Skeletal muscle cell (primary cell): ENCODE measurements at regions not wholly inside any gene's neighbourhood (a gene's known extent, or its start where the extent isn't known, plus 50 kb on each side); places are given as distances from the start of the nearest gene placed in this dataset.

Source experiments
- DNase-seq: peaks from one replicate; pipeline ENCODE4 v3.0.0-alpha.2; 2010; ENCODE audit warnings: low read depth
- H3K4me3 ChIP-seq: 2 replicates; pipeline ENCODE4 v1.5.1; 2011; ENCODE audit warnings: low read depth, mild to moderate bottlenecking, control low read depth, low read length, moderate library complexity

DNA sequence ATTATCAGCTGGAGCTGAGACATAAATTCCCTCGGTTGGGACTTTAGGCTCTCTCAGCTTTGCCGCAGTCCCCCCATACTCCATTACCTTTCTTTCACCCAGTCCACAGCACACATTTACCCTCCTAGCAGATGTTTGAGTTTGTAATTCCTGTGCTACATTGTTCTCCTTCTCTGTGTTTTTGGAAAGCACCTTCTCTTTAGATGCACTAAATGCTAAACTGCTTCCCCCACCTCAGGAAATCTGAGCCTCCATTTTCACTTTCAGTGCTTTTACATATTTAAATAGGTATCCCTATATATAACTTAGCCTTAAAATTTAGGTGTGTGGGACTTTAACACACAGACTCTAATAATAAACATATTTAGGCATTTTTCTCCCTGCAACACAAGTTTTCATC is 356.9 kb downstream of the NFIB start:
- H3K4me3 ChIP-seq: no peak overlapping the region
- DNase-seq: no peak

DNA sequence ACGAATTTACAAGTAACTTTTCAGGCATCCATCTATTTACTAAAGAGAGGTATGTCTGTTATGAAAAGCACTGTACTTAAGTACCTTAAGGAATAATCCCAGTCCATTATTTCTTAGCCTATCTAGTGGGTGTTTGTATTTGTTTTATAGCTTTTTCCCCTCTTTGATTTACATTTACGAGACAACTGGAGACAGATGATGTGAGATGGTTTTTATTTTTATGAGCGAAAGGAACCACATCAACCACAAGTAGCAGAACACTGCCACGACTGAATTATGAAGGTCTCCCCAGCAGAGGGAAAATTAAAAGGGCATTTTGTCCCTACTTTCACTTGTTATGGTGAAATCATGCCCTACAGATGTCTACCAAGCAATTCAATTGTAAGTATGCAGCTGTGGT is 357.8 kb downstream of the NFIB start:
- DNase-seq: peak; percentile 62
- H3K4me3 ChIP-seq: no peak overlapping the region

DNA sequence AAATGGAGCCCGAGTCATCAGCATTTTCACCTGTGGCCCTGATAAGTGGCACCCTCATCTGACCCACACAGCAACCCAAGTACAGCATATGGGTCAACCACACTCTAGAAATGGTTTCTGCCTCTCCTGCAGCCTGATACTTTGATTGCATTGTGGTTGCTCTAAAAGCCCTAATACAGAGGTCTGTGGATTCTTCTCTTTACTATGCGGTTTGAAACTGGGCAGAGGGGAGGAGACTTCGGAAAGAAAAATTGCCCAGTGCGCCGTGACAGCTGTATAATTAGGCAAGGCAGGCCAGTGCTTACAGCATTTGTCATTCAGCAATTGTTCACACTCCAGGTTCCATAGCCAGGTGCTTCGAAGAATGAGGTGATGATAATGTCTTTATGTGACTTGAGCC is 361.0 kb downstream of the NFIB start:
- no peak overlapping the region for H3K4me3 ChIP-seq
- no peak for DNase-seq

DNA sequence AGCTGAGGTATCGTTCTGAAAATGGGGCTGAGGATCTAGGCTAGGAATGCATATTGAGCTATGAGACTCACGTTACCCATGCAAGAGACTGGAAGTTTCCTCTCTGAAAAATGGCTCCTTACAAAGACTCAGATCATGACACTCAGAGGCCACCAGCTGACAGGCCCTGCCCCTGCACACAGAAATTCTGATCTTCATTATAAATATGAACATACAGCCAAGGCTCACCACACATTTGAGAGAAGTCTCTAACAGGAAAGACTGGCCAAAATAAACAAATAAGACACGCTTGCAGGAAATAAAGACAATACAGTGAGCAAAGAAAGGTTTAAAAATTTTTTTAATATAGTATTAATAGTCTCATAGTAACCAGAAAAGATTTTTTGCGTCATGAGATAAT is 365.9 kb downstream of the NFIB start:
- no peak overlapping the region for H3K4me3 ChIP-seq
- no peak for DNase-seq

DNA sequence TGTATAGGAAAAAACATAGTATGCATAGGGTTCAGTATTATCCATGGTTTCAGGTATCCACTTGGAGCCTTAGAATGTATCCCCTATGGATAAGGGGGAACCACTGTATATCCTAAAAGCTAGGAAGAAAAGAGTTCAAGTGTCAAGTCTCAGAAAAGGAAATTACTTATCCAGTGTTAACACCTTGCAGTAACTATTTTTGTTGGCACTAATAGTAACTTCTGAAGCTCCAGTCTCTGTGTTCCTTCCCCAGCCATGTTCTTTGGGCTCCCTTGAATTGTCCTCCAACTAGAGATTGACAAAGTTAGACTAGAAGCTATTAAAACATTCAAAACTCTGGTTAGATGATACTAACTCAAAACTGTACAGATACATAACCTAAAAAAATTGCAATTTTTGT is 370.8 kb downstream of the NFIB start:
- H3K4me3 ChIP-seq: no peak overlapping the region
- DNase-seq: no peak

DNA sequence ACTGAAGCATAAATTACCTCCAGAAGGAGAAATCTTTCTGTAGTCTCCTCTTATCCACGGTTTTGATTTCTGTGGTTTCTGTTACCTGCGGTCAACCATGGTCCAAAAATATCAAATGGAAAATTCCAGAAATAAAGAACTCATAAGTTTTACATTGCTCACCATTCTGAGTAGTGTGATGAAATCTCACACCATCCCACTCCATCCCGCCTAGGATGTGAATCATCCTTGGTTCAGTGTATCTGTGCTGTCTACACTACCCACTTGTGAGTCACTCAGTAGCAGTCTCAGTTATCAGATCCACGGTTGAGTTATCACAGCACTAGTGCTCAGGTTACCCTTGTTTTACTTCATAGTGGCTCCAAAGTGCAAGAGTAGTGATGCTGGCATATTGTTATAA is 371.2 kb downstream of the NFIB start:
- H3K4me3 ChIP-seq: no peak overlapping the region
- DNase-seq: peak; percentile 95

DNA sequence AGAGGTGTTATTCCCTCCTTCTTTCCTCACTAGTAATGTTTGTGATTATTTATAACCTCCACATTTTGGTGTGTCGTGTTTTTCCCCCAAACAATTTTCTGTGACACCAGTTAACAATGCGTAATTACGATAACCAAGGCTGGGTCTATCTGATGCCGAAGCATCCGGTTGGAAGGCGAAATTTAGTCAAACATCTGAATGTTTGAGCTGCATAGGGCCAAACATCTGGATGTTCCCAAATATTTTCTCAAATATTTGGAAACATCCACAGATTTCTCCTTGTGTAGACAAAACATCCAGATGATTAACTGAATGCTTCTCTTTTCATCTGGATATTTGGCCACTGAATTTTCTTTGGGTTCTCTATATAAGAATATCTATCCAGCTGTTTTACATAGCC is 371.7 kb downstream of the NFIB start:
- no peak for DNase-seq
- H3K4me3 ChIP-seq: no peak overlapping the region

DNA sequence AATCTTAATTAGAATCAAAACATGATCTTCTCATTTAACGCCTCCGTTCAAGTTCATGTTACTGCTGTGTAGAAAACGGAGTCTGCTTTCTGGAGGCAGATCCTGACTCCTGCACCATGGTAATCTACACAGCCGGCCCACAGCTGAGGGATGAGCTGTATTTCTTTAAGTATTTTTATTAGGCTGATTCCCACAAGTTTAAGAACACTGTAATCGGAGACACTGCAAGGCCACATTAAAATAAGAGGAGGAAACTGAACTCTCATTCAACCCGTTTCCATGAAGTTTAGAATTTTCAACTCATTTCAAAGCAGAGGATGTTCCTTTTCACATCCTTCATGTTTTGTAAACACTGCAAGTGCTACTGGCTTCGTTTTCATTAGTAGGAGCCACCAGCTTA is 372.2 kb downstream of the NFIB start:
- no peak overlapping the region for H3K4me3 ChIP-seq
- DNase-seq: peak; percentile 53

DNA sequence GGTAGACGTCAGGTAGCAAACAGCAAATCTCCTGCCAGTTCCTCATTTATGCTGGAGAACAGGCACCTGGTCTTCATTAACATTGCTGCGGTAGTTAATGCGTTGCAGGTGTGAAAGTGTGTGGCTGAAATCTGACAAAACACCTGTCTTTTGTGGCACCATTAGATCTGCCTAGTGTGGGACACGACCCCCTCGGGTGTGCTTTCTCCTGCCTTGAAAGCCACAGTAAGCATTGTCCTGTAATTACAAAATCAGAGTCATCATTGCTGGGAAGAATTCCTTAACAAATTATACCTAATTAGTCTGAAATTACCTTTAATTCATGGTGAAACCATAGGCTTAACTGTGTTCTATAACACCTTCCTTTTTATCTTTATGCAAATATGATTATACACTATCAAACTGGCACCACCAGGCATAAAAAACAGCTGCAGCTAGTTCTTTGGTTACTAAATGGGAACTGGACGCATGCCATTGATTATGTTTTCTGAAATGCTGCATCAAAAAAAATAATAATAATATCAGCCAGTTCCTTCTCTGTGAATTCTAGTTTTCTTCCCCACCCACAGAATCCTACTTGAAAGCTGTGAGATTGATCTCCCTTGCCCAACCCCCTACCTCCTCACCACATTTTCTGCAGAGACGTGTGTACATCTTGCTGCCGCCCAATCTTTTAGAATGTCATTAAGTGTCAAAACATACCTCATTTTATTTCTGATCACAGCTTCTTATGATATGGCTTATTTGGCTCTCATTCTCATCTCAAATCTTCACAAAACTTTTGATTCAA is 374.0 kb downstream of the NFIB start:
- no peak overlapping the region for H3K4me3 ChIP-seq
- no peak for DNase-seq

DNA sequence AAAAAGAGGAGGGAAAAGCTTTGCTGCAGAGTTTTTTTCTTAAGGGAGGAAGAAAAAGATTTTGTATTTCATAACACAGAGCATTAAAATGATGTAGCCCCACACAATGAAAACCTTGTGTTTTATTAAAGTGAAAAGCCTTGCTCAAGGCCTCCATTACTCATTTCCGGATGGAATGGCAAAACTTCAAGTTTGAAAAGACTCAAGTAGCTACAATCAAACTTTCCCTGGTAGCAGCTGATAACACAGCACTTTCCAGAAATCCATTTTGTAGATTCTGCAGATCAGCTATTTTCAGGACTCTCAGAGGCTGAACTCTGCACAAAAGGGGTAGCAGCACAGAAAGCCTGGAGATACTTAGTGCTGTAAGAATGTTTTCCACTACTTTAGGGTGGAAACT is 374.8 kb downstream of the NFIB start:
- H3K4me3 ChIP-seq: no peak overlapping the region
- DNase-seq: peak; percentile 72

DNA sequence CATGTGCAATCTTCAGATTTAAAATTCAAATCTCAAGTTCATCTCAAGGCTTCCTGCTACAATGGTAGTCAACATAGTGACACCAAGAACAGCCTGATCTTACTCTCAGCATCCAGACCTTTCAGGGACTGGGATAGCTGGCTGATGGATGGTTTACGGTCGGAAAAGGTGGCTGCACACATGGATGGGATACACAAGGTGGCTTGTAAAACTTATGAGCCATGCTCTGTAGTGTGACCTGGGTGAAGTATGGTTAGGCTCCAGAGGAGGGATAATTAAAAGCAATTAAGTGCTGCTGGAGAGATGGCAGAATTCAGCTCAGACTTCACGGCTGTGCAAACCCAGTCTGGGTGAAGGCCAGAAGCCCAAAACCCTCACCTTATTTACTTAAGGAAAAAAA is 379.5 kb downstream of the NFIB start:
- no peak overlapping the region for H3K4me3 ChIP-seq
- no peak for DNase-seq

DNA sequence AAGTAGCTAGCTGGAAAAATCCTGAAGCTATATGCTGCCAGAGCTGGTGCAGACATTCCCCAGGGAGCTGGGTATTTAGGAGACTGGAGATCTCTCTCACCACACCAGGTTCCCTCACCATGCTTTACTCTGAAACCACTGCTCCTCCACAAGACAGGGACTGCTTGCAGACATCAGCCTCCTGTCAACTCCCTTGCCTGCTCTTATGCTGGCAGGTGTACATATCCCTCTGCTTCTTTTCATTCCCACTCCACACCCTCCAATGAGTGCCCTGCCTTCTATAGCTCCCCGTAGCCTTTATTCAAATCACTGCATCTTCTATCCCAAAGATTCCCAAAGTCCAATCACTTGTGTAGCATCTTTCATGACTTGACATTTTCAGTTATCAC is 380.7 kb downstream of the NFIB start:
- DNase-seq: no peak
- H3K4me3 ChIP-seq: no peak overlapping the region

DNA sequence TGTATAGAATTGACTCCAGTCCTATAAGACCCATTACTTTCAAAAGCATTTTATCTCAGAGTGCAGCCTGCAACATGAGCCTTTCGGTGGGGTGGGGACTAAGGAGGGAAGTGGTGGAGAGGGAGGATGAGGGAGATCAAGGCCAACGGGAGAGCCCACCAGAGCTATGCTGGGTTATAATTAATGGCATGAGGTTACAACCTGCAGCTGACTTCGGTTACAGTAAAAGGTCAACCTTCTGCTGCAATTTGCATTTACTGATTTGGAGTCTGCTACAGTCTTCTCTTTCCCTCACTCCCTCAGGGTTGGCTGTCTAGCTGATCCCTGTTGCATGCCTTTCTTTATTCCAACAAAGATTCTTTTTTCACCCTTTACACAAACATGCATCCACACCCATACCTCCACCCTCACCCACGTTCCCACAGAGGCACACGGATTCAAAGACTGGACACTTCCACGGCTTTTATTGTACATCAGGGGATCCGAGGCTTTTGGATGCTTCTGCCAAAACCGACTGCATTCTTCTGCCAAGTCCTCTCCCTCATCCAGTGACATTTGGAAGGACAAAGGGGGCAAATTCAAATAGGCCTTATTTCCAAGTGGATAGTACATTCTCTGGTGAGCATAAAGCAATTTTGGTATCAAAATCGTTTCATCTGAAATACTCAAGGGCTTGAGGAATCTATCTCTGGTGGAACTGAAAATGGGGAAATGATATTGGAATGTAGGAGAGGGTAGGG is 381.2 kb downstream of the NFIB start:
- DNase-seq: no peak
- no peak overlapping the region for H3K4me3 ChIP-seq

DNA sequence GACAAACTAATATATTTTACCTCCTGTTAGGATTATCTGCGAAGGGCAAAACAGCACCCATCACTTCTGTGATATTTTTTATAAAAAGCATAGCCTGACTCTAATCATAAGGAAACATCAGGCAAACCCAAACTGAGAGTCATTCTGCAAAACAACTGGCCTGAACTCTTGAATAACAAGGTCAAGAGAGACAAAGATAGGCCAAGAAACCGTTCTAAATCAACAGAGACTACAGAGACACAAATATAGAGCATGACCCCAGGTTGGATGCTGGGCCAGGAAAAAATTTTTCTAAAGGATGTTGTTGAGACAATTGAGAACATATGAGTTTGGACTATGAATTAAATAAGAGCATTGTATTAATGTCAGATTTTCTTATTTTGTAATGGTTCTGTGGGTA is 384.9 kb downstream of the NFIB start:
- no peak overlapping the region for H3K4me3 ChIP-seq
- DNase-seq: no peak

DNA sequence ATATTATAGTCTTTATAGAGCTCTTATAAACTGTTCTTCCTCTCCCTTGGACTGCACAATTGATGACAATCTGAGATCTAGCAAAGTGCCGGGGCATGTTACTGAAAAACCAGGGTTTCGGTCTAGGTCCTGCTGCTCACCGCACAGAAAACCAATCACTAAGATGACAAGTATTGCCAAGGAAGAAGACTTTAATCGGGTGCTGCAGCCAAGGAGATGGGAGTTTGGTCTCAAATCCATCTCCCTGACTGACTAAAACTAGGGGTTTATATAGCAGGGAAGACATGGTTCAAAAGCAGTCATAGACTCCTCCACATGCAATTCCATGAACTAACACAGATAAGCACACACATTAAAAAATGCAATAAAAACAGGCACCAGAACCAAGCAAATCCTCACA is 390.6 kb downstream of the NFIB start:
- no peak for DNase-seq
- H3K4me3 ChIP-seq: no peak overlapping the region

DNA sequence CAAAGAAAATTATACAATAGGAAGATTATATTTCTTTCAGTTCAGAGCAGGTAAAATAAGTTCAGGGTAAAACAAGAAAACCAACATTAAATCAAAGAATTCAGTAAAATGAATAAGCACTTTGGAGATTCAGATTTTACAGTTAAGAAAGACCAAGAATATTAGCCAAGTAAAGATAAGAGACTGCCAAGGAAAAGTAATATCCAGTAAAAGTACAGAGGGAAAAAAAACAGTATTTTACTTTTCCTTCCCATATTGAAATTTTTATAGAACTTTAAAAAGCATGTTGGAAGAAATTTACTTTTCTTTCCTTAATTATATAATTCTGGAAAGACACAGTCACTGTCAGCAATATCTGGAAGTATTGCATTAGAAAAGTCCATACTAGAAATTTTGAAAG is 393.4 kb downstream of the NFIB start:
- no peak overlapping the region for H3K4me3 ChIP-seq
- DNase-seq: no peak

DNA sequence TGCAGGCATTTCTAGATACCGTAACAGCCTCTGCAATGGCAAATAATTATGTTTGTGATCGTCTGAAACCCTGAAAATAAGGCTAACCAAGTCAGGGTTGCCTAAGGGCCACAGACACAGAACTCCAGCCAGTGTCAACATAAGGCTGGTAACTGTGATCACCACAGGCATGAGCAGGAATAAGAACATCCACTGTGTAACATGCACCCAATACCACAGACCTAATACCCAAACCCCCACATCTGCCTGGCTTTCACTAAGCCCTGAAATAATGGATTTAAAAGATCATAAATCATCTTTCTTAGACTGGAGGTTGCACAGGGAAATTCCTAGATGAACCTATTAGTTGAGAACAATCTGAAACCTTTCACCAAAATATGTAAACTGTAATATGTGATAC is 394.5 kb downstream of the NFIB start:
- DNase-seq: no peak
- no peak overlapping the region for H3K4me3 ChIP-seq

DNA sequence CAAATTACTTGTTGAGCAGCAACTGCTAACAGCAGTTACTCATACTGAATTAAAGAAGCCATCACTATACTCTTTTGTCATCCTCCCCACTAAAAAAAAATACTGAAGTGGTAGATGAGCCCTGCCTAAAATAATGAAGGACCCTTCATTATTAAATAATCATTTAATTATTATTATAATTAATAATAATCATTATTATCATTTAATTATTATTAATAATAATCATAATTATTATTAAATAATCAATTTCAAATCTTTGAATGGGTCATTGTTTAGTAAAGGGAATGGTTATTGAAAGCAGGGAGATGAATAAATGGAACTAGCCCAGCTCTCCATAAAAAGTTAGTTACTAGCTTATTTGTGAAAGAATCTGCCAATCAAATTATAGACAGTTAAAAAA is 396.4 kb downstream of the NFIB start:
- no peak for DNase-seq
- H3K4me3 ChIP-seq: no peak overlapping the region

DNA sequence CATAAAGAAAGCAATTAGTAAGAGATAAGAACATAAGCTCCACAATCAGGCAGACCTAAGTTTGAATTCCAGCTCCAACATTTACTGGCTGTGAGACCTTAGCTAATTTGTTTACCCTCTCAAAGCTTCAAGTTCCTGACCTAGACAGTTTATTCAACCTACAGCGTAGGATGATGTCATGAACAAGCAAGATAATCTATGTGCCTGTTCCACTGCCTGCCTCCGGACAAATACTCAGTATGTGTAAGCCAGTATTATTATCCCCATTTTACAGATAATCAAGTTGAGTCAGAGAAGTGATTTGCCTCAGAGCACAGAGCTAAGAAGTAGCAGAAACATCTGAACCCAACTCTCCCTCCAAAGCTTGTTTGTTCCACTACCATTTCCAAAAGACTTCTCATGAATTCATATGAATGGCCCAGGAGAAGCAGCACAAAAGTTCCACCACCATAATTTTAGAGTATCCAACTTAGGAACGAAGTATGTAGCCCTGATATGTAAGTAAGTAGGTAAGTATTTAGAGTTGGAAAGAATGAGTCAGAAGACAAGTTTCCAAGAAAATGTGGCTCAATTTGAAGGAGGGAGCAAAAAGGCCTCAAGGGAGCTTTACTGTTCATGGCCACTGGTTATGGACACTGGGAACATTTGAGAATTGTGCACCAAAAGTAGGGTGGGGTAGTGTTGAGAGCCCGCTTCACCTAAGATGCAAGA is 398.2 kb downstream of the NFIB start:
- no peak for DNase-seq
- H3K4me3 ChIP-seq: no peak overlapping the region

DNA sequence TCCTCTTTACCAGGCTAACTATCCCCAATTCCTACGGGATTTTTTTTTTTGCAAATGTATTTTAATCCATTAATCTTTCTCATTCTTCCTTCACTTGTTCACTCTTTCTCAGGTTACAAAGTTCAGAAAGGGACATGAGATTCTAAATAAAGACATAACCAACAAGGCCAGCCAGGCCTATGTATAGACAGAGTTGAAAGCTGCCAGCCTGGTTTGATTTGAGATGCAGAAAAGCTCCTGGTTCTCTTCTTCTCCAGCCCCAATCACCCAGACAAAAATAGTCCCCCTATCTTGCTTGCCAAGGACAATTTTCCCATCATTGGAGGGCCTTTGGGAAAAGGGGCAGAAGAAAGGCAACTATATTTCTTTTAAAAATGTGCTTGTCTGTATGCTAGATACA is 398.8 kb downstream of the NFIB start:
- DNase-seq: no peak
- no peak overlapping the region for H3K4me3 ChIP-seq

DNA sequence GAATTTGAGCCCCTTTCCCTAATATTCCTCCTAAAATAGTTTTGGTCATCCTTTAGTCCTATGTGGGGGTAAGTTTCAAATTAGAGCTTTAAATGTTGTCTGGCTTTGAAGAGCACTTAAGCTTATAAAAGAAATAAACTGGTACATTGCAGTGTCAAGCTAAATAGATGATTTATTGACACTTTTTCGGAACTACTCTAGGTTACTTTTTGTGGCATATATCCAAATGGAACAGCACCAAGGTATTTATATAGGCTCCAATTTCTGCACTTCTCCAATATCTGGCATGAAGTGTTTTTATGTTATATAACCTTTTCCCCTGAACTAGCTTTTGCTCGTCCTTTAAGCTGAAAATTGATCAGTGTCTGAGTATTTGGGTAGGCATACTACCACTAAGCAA is 402.5 kb downstream of the NFIB start:
- no peak for DNase-seq

More for the DNA sequence above, 402.5 kb downstream of the NFIB start:
- no peak overlapping the region for H3K4me3 ChIP-seq
